Esophagus squamous epithelium (tissue), 4 donors: ENCODE measurements at regions not wholly inside any gene's neighbourhood (a gene's known extent, or its start where the extent isn't known, plus 50 kb on each side); places are given as distances from the start of the nearest gene placed in this dataset.

ENCODE experiments used
- POLR2A ChIP-seq, 4 donors: fragments of 450-650 bp; IDR thresholded peaks; one replicate each; pipeline ENCODE4 v1.6.1; 2017; ENCODE audit warnings: antibody characterized with exemption in 4 of 4, mild to moderate bottlenecking in 4 of 4, moderate library complexity in 3 of 4
- TF ChIP-seq, protein P1 (sequence below), 6 experiments: fragments of 450-650 bp in 4 of 6; fragments of 200-600 bp in 2 of 6; sonication (generic) in 2 of 6; IDR thresholded peaks; one replicate each; pipeline ENCODE4 v1.5.1; 2016 to 2019; ENCODE audit warnings: antibody characterized with exemption in 6 of 6, mild to moderate bottlenecking in 4 of 6, moderate library complexity in 4 of 6

DNA sequence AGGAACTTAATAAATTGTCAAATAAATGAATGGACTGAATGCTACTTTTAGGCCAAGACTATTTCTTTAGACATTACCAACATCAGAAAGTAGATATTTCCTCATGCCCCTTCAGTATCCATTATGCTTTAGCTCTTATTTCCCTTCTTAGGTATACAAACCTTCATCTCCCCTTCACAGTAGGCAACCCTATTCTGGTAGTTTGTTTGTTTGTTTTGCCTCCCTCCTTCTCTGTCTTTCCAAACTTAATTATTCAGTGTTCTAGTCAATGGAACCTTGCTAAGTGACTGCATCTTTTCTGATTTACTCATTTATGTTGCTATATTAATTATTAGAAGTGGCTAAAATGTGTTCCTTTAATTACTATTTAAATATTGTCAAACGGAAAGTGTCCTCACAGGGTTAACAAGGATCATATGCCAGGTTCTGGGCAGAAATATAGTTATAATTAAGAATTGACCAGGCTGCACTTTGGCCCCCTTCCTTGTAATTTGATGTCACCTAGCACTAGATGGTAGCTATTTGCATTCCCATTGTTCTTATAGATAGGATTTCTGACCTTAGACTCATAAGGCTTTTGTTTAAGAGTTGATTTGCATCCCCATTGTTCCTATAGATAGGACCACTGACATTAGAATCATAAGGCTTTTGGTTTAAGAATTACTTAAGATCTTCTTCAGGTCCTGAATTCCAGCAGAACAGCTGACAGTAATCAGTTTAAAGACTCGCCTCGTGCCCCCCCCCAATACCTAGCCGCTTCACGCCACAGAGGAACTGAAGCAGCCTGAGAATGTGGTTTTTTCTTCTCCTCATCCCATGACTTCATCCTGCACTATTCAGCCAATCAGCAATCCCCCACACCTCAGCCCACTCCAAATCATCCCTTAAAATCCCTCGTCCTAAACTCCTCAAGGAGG is 84.4 kb upstream of the NUDT12 start:
- TF ChIP-seq, protein P1, sequence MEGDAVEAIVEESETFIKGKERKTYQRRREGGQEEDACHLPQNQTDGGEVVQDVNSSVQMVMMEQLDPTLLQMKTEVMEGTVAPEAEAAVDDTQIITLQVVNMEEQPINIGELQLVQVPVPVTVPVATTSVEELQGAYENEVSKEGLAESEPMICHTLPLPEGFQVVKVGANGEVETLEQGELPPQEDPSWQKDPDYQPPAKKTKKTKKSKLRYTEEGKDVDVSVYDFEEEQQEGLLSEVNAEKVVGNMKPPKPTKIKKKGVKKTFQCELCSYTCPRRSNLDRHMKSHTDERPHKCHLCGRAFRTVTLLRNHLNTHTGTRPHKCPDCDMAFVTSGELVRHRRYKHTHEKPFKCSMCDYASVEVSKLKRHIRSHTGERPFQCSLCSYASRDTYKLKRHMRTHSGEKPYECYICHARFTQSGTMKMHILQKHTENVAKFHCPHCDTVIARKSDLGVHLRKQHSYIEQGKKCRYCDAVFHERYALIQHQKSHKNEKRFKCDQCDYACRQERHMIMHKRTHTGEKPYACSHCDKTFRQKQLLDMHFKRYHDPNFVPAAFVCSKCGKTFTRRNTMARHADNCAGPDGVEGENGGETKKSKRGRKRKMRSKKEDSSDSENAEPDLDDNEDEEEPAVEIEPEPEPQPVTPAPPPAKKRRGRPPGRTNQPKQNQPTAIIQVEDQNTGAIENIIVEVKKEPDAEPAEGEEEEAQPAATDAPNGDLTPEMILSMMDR (IDR thresholded peaks at IDR 0.05): no peak
- no peak for TF ChIP-seq POLR2A (IDR thresholded peaks at IDR 0.05)
